ENCODE measurements at regions not wholly inside any gene's neighbourhood (a gene's known extent, or its start where the extent isn't known, plus 50 kb on each side); places are given as distances from the start of the nearest gene placed in this dataset.
"Not testable (repeated sequence)": the region's sequence is repeated elsewhere in the genome, so short reads cannot be mapped to it uniquely, and the experiment has no call there.

DNA sequence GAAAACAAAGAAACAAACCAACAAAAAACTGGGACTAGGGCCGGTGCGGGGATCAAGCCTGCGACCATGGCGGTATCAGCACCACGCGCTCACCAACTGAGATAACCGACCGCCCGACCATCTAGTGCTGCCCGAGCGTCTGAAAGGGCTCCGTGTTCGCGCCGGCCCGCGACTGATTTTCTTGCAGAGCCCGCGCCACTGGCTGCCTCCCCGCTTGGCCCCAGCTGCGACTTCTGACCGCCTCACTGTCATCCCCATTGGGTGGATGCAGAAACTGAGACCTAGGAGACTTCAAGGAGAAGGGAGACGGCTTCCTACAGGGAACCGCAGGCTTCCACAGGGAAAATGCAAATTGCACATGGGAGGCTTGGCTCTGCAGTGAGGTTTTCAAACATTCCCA is 125.3 kb upstream of the PRKX start:
- DNase-seq; H3K4me3 ChIP-seq; H3K27ac ChIP-seq; H3K9me3 ChIP-seq; H3K36me3 ChIP-seq; H3K27me3 ChIP-seq; intact Hi-C loops (cut with DNase I); H3K4me1 ChIP-seq: not testable (repeated sequence)
- WGBS, 2 donors: 99% methylated on average over 15 of the region's 24 CpGs; no CpG with 5 or more reads in 1 of the 2 donors

GRCh38 chrX:3837958-3838643 is 124.7 kb upstream of the PRKX start:
- H3K4me1 ChIP-seq: not testable (repeated sequence)

GRCh38 chrX:3837211-3837610 is 123.8 kb upstream of the PRKX start:
- H3K4me3 ChIP-seq; H3K27ac ChIP-seq; DNase-seq; intact Hi-C loops (cut with DNase I); H3K9me3 ChIP-seq; H3K27me3 ChIP-seq; H3K4me1 ChIP-seq; H3K36me3 ChIP-seq: not testable (repeated sequence)
- WGBS, 2 donors: 100% methylated on average over 1 of the region's 13 CpGs; no CpG with 5 or more reads in 1 of the 2 donors

More at GRCh38 chrX:3837958-3838643, 124.7 kb upstream of the PRKX start:
- H3K27me3 ChIP-seq; intact Hi-C loops (cut with DNase I); H3K27ac ChIP-seq; H3K4me3 ChIP-seq; H3K36me3 ChIP-seq; DNase-seq; H3K9me3 ChIP-seq: not testable (repeated sequence)
- 96% methylated on average over 22 of the region's 58 CpGs; no CpG with 5 or more reads in 1 of the 2 donors for WGBS, 2 donors

GRCh38 chrX:3833761-3834542 is 120.5 kb upstream of the PRKX start:
- intact Hi-C loops (cut with DNase I); H3K4me3 ChIP-seq: not testable (repeated sequence)

DNA sequence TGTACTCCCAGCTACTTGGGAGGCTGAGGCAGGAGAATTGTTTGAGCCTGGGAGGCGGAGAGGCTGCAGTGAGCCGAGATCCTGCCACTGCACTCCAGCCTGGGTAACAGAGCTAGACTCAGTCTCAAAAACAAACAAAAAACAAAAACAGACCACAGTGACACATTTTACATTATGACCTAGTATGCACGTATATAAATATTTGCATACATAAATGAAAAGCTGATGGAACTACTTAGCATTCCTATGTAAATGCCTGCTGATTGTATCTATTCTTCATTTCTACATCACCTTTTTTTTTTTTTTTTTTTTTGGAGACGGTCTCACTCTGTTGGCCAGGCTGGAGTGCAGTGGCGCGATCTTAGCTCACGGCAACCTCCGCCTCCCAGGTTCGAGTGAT is 116.6 kb upstream of the PRKX start:
- H3K36me3 ChIP-seq; intact Hi-C loops (cut with DNase I); H3K27me3 ChIP-seq; H3K4me3 ChIP-seq; DNase-seq; H3K4me1 ChIP-seq; H3K9me3 ChIP-seq; H3K27ac ChIP-seq: not testable (repeated sequence)
- WGBS, 2 donors: 81 to 98% methylated on average over 5 to 6 of the region's 9 CpGs

More at GRCh38 chrX:3833761-3834542, 120.5 kb upstream of the PRKX start:
- no CpG with 5 or more reads among the region's 11 CpGs for WGBS, 2 donors
- not testable (repeated sequence) for H3K27me3 ChIP-seq, H3K9me3 ChIP-seq, H3K36me3 ChIP-seq, H3K27ac ChIP-seq, DNase-seq, H3K4me1 ChIP-seq

- DNase-seq; H3K36me3 ChIP-seq; H3K27ac ChIP-seq; H3K4me1 ChIP-seq; H3K27me3 ChIP-seq; H3K4me3 ChIP-seq; H3K9me3 ChIP-seq; intact Hi-C loops (cut with DNase I): not testable (repeated sequence)
- 80% methylated on average over 7 to 8 of the region's 12 CpGs for WGBS, 2 donors
Measured at GRCh38 chrX:3829041-3829531, 115.6 kb upstream of the PRKX start.

GRCh38 chrX:3828378-3829040 is 115.1 kb upstream of the PRKX start:
- WGBS, 2 donors: 85 to 90% methylated on average over 17 to 18 of the region's 20 CpGs
- H3K27me3 ChIP-seq: not testable (repeated sequence)

GRCh38 chrX:3824008-3824407 is 110.6 kb upstream of the PRKX start:
- DNase-seq; intact Hi-C loops (cut with DNase I); H3K4me1 ChIP-seq; H3K36me3 ChIP-seq; H3K27ac ChIP-seq; H3K9me3 ChIP-seq; H3K4me3 ChIP-seq; H3K27me3 ChIP-seq: not testable (repeated sequence)
- no CpG with 5 or more reads among the region's 5 CpGs for WGBS, 2 donors

More at GRCh38 chrX:3828378-3829040, 115.1 kb upstream of the PRKX start:
- intact Hi-C loops (cut with DNase I); DNase-seq; H3K27ac ChIP-seq; H3K9me3 ChIP-seq; H3K36me3 ChIP-seq; H3K4me3 ChIP-seq; H3K4me1 ChIP-seq: not testable (repeated sequence)

DNA sequence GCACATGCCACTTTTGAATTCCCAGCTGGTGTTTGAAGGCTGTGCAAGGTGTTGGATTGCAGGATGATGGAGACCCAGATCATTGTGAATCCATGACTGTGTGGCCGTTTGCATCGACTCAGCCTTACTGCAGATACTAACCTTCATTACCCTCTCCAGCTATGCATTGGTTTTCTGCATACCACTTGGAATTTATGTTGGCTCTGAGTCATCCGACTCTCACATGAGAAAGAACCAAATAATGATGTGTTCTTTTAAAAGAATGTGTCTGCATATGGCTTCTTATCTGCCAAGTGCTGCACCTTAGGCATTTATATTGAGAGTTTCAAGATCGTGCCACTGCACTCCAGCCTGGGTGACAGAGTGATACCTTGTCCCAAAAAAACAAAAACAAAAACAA is 106.7 kb upstream of the PRKX start:
- intact Hi-C loops (cut with DNase I): no loop called here
- no peak for DNase-seq
- peaks cover 0 to 11% (median 3%) of the 10 kb centered on the region in 4 donors for H3K4me1 ChIP-seq
- 90 to 92% methylated on average over 4 of the region's 4 CpGs for WGBS, 2 donors
- no peak overlapping the region for H3K4me3 ChIP-seq
- H3K27ac ChIP-seq: no peak overlapping the region
- TF ChIP-seq POLR2A (IDR thresholded peaks at IDR 0.05): no peak
- TF ChIP-seq CTCF (IDR thresholded peaks at IDR 0.05): no peak
- TF ChIP-seq POLR2AphosphoS5 (IDR thresholded peaks at IDR 0.05): no peak
- no peak for TF ChIP-seq EP300 (IDR thresholded peaks at IDR 0.05)
- no peaks in the 10 kb centered on the region for H3K27me3 ChIP-seq
- no peaks in the 10 kb centered on the region for H3K9me3 ChIP-seq
- H3K36me3 ChIP-seq: no peaks in the 10 kb centered on the region

DNA sequence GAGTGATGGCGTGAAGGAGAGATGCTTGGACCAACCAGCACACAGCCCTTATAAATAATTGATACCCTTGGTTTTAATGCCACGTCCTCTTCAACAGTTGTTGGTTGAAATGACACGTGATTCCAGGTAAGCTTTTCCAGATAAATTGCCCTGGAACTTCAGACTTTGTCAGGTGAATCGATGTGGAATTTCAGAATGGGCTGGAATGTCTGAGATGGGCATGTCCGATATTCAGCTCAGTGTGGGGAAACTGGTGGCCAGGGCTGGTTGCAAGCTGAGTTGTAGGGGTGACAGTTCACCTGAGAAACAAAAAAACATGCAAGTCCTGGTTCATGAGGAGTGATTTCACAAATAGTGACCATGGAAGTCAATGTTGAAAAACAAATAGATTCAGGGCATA is 104.0 kb upstream of the PRKX start:
- intact Hi-C loops (cut with DNase I): loop anchor here (10.0 kb wide), 5 partner anchors 103 to 1493 kb away; partner anchors contain the start of gene PRKX
- WGBS, 2 donors: 94 to 97% methylated on average over 5 of the region's 5 CpGs

More for the DNA sequence above, 104.0 kb upstream of the PRKX start:
- not testable (repeated sequence) for DNase-seq, H3K27ac ChIP-seq, H3K36me3 ChIP-seq, H3K4me3 ChIP-seq, H3K9me3 ChIP-seq, H3K27me3 ChIP-seq
- H3K4me1 ChIP-seq: peaks cover 0 to 22% (median 3%) of the 10 kb centered on the region in 4 donors

Data from sigmoid colon (tissue), 6 donors.